Stomach (tissue), 8 donors: ENCODE measurements at regions not wholly inside any gene's neighbourhood (a gene's known extent, or its start where the extent isn't known, plus 50 kb on each side); places are given as distances from the start of the nearest gene placed in this dataset.
A peak's percentile ranks its signal among the peaks of the same experiment; 100 is the strongest.

Experiments used
- DNase-seq, 2 donors: peaks; one replicate each; pipeline versions ENCODE4 v3.0.0 to v3.0.0-alpha.2; 2013 to 2019
- H3K27ac ChIP-seq, 5 donors: fragments of 200-600 bp in 4 of 5; sonication (generic) in 4 of 5; one replicate each; pipeline ENCODE4 v1.5.1; 2013 to 2019; ENCODE audit warnings: mild to moderate bottlenecking in 1 of 5, moderate library complexity in 1 of 5
- H3K27me3 ChIP-seq, 3 donors: fragments of 200-600 bp; sonication (generic); one replicate each; pipeline ENCODE4 v1.5.1; 2017 to 2019; ENCODE audit warnings: mixed run types in 1 of 3
- H3K36me3 ChIP-seq, 4 donors: fragments of 200-600 bp; sonication (generic); 1 replicate in 3 of 4; 2 replicates in 1 of 4; pipeline ENCODE4 v1.5.1; 2016 to 2019
- H3K4me1 ChIP-seq, 4 donors: fragments of 200-600 bp; sonication (generic); one replicate each; pipeline ENCODE4 v1.5.1; 2016 to 2019
- H3K4me3 ChIP-seq, 4 donors: fragments of 200-600 bp; sonication (generic) in 3 of 4; one replicate each; pipeline ENCODE4 v1.5.1; 2016 to 2019; ENCODE audit warnings: mild to moderate bottlenecking in 1 of 4
- H3K9me3 ChIP-seq, 4 donors: fragments of 200-600 bp; sonication (generic); one replicate each; pipeline ENCODE4 v1.5.1; 2016 to 2019
- EP300 ChIP-seq: sonication (generic); formaldehyde crosslinking; IDR thresholded peaks from one replicate; pipeline ENCODE4 v1.6.1; 2017; ENCODE audit warnings: antibody characterized with exemption
- POLR2A ChIP-seq, 4 donors: fragments of 450-650 bp; IDR thresholded peaks; one replicate each; pipeline ENCODE4 v1.6.1; 2016; ENCODE audit warnings: antibody characterized with exemption in 4 of 4, control low read depth in 2 of 4, mild to moderate bottlenecking in 1 of 4, moderate library complexity in 1 of 4
- POLR2AphosphoS5 ChIP-seq, 3 donors: sonication (generic); formaldehyde crosslinking; IDR thresholded peaks; one replicate each; pipeline ENCODE4 v1.6.1; 2016; ENCODE audit warnings: antibody characterized with exemption in 3 of 3
- WGBS, 5 donors: extraction: QIAGEN DNeasy Blood & Tissue Kit in 3 of 5; methylation state at CpG; one replicate each; pipeline versions ENCODE4 v1.1.5 to v1.1.7; 2013 to 2018; 5-methylcytosine and 5-hydroxymethylcytosine counted together
- intact Hi-C: fragments of 100-400 bp; cut with DNase I; formaldehyde crosslinking; loops from one replicate; pipeline ENCODE4 v1.15.1; 2023; ENCODE audit warnings: low total_unique reads
- TF ChIP-seq, protein P1 (sequence below), 7 experiments: fragments of 450-650 bp in 4 of 7; fragments of 200-600 bp in 3 of 7; sonication (generic) in 3 of 7; IDR thresholded peaks; one replicate each; pipeline ENCODE4 v1.5.1; 2016 to 2019; ENCODE audit warnings: antibody characterized with exemption in 7 of 7, control low read depth in 2 of 7, mild to moderate bottlenecking in 1 of 7
- donor health status: healthy with polysubstance abuse.
- donor health status: Bipolar disorder and iron deficiency.
- donor health status: healthy.

DNA sequence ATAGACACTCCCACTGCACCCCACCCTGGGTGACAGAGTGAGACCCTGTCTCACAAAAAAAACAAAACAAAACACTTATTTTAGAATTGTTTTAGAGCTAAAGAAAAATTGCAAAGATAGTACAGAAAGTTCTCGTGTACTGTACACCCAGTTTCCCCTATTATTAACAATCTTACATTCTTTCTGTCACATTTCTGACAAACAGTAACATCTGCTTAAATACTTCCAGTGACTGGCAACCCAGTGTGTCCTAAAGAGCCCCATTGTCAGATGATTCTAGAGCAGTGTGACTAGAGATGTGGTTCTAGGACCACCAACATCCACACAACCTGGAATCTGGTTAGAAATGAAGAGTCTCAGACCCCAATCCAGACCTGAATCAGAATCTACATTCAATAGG is 90.5 kb downstream of the LEPR start:
- H3K27me3 ChIP-seq = no peaks in the 10 kb centered on the region
- no peaks in the 10 kb centered on the region for H3K9me3 ChIP-seq
- no peaks in the 10 kb centered on the region for H3K36me3 ChIP-seq
- H3K4me3 ChIP-seq = no peak overlapping the region
- no peak overlapping the region for H3K27ac ChIP-seq
- intact Hi-C loops = no loop called here
- no peak for TF ChIP-seq POLR2A (IDR thresholded peaks at IDR 0.05)
- no peak for TF ChIP-seq EP300
- TF ChIP-seq, protein P1, sequence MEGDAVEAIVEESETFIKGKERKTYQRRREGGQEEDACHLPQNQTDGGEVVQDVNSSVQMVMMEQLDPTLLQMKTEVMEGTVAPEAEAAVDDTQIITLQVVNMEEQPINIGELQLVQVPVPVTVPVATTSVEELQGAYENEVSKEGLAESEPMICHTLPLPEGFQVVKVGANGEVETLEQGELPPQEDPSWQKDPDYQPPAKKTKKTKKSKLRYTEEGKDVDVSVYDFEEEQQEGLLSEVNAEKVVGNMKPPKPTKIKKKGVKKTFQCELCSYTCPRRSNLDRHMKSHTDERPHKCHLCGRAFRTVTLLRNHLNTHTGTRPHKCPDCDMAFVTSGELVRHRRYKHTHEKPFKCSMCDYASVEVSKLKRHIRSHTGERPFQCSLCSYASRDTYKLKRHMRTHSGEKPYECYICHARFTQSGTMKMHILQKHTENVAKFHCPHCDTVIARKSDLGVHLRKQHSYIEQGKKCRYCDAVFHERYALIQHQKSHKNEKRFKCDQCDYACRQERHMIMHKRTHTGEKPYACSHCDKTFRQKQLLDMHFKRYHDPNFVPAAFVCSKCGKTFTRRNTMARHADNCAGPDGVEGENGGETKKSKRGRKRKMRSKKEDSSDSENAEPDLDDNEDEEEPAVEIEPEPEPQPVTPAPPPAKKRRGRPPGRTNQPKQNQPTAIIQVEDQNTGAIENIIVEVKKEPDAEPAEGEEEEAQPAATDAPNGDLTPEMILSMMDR (IDR thresholded peaks at IDR 0.05) = no peak
- no peak for TF ChIP-seq POLR2AphosphoS5 (IDR thresholded peaks at IDR 0.05)
- 71 to 88% (median 84%) methylated on average over 1 of the region's 1 CpG for WGBS, 5 donors
- no peak for DNase-seq
- H3K4me1 ChIP-seq = peaks cover 0 to 18% (median 10%) of the 10 kb centered on the region in 4 donors

DNA sequence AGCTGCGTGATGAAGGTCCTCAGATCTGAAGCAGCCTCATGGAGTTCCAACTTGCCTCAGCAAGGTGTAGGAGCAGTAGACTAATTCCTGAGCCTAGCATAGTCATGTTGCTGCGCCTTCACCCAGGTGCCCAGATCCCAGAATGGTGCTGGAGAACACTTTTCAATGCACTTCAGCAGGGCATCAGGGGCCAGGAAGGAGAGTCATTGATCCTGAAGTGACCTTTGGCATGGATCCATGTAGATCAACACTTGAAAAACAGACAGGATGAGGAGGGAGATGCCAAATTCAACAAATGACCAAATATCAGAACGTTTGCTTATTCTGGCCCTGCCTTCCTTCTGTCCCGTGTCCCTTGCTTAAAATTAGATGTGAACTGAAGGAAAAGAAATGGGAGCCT is 91.9 kb downstream of the LEPR start:
- DNase-seq = no peak
- no peaks in the 10 kb centered on the region for H3K36me3 ChIP-seq
- H3K27me3 ChIP-seq = no peaks in the 10 kb centered on the region
- H3K4me3 ChIP-seq = no peak overlapping the region
- H3K4me1 ChIP-seq = peaks cover 0 to 18% (median 10%) of the 10 kb centered on the region in 4 donors
- intact Hi-C loops = no loop called here
- no peaks in the 10 kb centered on the region for H3K9me3 ChIP-seq
- H3K27ac ChIP-seq = no peak overlapping the region
- TF ChIP-seq POLR2A (IDR thresholded peaks at IDR 0.05) (no peak), EP300 (no peak), POLR2AphosphoS5 (IDR thresholded peaks at IDR 0.05) (no peak)
- TF ChIP-seq, protein P1 (IDR thresholded peaks at IDR 0.05) = no peak
- 51 to 61% (median 56%) methylated on average over 4 of the region's 4 CpGs for WGBS, 5 donors

DNA sequence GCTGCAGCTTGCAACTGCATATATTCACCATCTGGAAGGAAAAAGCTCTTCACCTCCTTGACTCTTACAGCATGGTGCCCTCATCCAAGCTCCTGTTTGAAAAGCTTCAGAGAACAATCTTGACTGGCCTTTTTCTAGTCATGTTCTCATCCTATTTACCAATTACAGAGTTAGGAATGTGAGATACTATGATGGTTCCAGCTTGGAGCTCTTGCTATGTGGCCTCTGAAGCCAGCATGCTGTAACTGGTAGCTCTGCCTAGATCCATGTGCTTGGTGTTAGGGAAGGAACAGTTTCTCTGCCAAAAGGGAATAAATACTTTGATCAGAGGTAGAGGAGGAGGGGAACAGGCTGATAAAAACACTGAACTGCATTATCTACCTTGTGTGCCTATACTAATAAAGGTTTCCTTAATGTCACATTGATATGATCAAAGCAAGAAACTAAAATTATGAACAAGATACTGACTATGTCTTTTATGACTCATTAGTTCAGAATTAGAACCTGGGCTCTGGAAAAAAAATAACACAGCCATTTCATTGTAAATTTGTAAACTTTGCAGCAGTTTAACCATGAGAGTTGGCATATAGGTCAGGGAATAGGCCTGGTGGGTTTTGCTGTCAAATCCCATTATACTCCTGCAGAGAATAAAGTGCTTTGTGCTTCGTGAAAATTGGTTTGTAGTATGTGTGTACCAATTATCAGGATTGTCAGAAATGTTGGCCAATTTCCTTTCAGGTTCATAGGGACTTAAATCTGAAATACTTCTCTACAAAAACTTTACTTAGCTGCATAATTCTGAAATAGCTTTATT is 92.7 kb downstream of the LEPR start:
- TF ChIP-seq POLR2A (IDR thresholded peaks at IDR 0.05) (no peak), EP300 (no peak), POLR2AphosphoS5 (IDR thresholded peaks at IDR 0.05) (no peak)
- TF ChIP-seq, protein P1 (IDR thresholded peaks at IDR 0.05) = no peak
- 38 to 64% (median 41%) methylated on average over 1 of the region's 1 CpG for WGBS, 5 donors
- Histone ChIP-seq H3K4me1 (peaks cover 0 to 18% (median 10%) of the 10 kb centered on the region in 4 donors), H3K36me3 (no peaks in the 10 kb centered on the region), H3K27me3 (no peaks in the 10 kb centered on the region), H3K27ac (no peak overlapping the region), H3K9me3 (no peaks in the 10 kb centered on the region), H3K4me3 (no peak overlapping the region)
- no peak for DNase-seq
- intact Hi-C loops = no loop called here

DNA sequence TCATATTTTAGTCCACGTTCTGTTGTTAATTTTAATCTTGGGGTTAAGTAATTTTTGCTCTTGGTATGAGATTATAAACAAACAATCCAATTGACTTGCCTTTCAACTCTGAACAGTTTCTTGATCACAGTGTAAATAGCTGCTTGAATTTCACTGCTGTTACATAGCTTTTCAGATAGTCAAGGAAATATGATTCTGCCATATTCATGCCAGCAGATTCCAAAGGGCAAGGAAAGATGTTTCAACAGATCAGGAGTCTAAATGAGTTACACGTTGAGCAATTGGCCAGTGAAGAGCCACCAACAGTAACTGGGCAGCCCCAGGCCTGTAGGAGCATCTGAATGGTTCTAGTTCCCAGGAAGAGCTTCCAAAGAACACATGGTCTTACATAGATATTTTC is 93.6 kb downstream of the LEPR start:
- H3K4me1 ChIP-seq = peaks cover 0 to 18% (median 10%) of the 10 kb centered on the region in 4 donors
- no peaks in the 10 kb centered on the region for H3K9me3 ChIP-seq
- H3K4me3 ChIP-seq = no peak overlapping the region
- intact Hi-C loops = no loop called here
- H3K27ac ChIP-seq = peak overlapping the region in 1 of 5 donors; percentile 58
- no peak for TF ChIP-seq POLR2A (IDR thresholded peaks at IDR 0.05)
- no peak for TF ChIP-seq POLR2AphosphoS5 (IDR thresholded peaks at IDR 0.05)
- no peak for DNase-seq
- 26 to 33% (median 28%) methylated on average over 2 of the region's 2 CpGs for WGBS, 5 donors
- H3K27me3 ChIP-seq = no peaks in the 10 kb centered on the region
- no peaks in the 10 kb centered on the region for H3K36me3 ChIP-seq

DNA sequence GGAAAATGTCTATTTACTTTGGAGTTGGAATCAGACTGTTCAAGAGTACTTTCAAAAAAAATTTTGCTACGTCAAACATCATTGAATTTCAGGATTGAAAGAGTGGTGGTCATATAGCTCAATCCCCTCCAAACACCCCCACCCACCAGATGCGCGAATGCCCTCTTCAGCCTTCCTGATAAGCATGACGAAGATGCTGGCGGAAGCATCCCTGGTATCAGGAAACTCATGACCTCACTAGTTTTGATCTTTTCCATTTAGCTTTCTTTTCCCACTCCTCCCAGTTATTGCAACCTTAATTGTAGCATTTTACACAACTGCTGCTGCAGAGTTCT is 104.4 kb downstream of the LEPR start:
- Histone ChIP-seq H3K4me3 (peak overlapping the region; percentile 50 to 65 (median 64)), H3K4me1 (peaks cover 0 to 30% (median 19%) of the 10 kb centered on the region in 4 donors), H3K27me3 (peaks cover 0 to 34% (median 17%) of the 10 kb centered on the region in 3 donors), H3K36me3 (no peaks in the 10 kb centered on the region), H3K9me3 (no peaks in the 10 kb centered on the region), H3K27ac (peak overlapping the region; percentile 29 to 85 (median 81))
- no peak for DNase-seq
- intact Hi-C loops = no loop called here
- WGBS, 5 donors = 13 to 28% (median 20%) methylated on average over 5 of the region's 5 CpGs
- TF ChIP-seq, protein P1 (IDR thresholded peaks at IDR 0.05) = no peak
- TF ChIP-seq POLR2AphosphoS5 (IDR thresholded peaks at IDR 0.05) (no peak), EP300 (no peak), POLR2A (IDR thresholded peaks at IDR 0.05) (no peak)
